K562 (cell line): ENCODE measurements at regions not wholly inside any gene's neighbourhood (a gene's known extent, or its start where the extent isn't known, plus 50 kb on each side); places are given as distances from the start of the nearest gene placed in this dataset.

Experiments
- ATAC-seq: fragments of 200-7000 bp; cut with Tn5 transposase; 3 replicates; pipeline ENCODE4 v1.9.1; 2020; ENCODE audit warnings: moderate library complexity
- BruUV-seq: library from RNA; stranded (reverse); fragments of 400-500 nt; replicated peaks from 2 replicates; lab custom pipeline; 2021; lab: Mats Ljungman, UMichigan
- CTCF ChIA-PET: fragments of 300-600 bp; formaldehyde crosslinking; extraction: SDS; loops from one replicate; lab custom pipeline; 2021; ENCODE audit warnings: low intra/inter-chr PET ratio; lab: Yijun Ruan, JAX
- POLR2A ChIA-PET: fragments of 300-600, 350-650 bp; sonication (Branson Sonifier 250); formaldehyde crosslinking; extraction: SDS; loops from one replicate; lab custom pipeline; 2021; ENCODE audit warnings: antibody characterized with exemption, inconsistent platforms; lab: Yijun Ruan, JAX
- DNase-seq, 4 experiments: peaks; one replicate each; pipeline versions ENCODE4 v3.0.0 to v3.0.0-alpha.2; 2011 to 2018; ENCODE audit warnings: low spot score in 3 of 4, mixed read lengths in 3 of 4; ENCODE audit errors: extremely low read depth in 1 of 4
- FAIRE-seq: peaks from 2 replicates; lab custom pipeline; 2011; peaks lifted over from hg19 to GRCh38; lab: Jason Lieb, UNC
- H2AFZ ChIP-seq: 2 replicates; pipeline ENCODE4 v1.6.0; 2011; ENCODE audit warnings: low read depth, low read length, control low read depth, inconsistent platforms
- H3K27ac ChIP-seq: fragments of 200-600 bp; 3 replicates; pipeline ENCODE4 v1.8.0; 2011; ENCODE audit warnings: low read depth, mild to moderate bottlenecking, control low read depth, inconsistent platforms, low read length, moderate library complexity, mixed read lengths; ENCODE audit errors: extremely low read depth
- H3K27me3 ChIP-seq, 2 experiments: fragments of 300-600 bp in 1 of 2; 2 replicates in 1 of 2; 3 replicates in 1 of 2; pipeline versions ENCODE4 v1.6.0 to v1.8.0; 2011; ENCODE audit warnings: inconsistent platforms in 2 of 2, low read length in 2 of 2, mild to moderate bottlenecking in 1 of 2, mixed read lengths in 1 of 2, moderate library complexity in 1 of 2; ENCODE audit not compliant: control insufficient read depth in 2 of 2, insufficient read depth in 2 of 2
- H3K36me3 ChIP-seq: fragments of 300-600 bp; 3 replicates; pipeline ENCODE4 v1.8.0; 2011; ENCODE audit warnings: mild to moderate bottlenecking, low read length, inconsistent platforms; ENCODE audit not compliant: control insufficient read depth, insufficient read depth
- H3K4me1 ChIP-seq, 2 experiments: fragments of 200-600 bp in 1 of 2; replicated peaks in 1 of 2; 2 replicates in 1 of 2; 3 replicates in 1 of 2; pipeline versions ENCODE4 v1.5.1 to v1.8.0; 2011; ENCODE audit warnings: inconsistent platforms in 2 of 2, low read length in 2 of 2, mild to moderate bottlenecking in 1 of 2, mixed read lengths in 1 of 2, moderate library complexity in 1 of 2; ENCODE audit not compliant: control insufficient read depth in 2 of 2, insufficient read depth in 2 of 2
- H3K4me2 ChIP-seq: 2 replicates; pipeline ENCODE4 v1.6.1; 2011; ENCODE audit warnings: low read length, control low read depth, inconsistent platforms, mixed read lengths; ENCODE audit not compliant: insufficient read depth
- H3K4me3 ChIP-seq: fragments of 200-600 bp; sonication (generic), shearing (Covaris generic); 2 replicates; pipeline ENCODE4 v1.5.1; 2016; ENCODE audit warnings: control low read depth, inconsistent platforms
- H3K79me2 ChIP-seq: fragments of 200-600 bp; 3 replicates; pipeline ENCODE4 v1.8.0; 2011; ENCODE audit warnings: low read length, inconsistent platforms; ENCODE audit not compliant: control insufficient read depth, insufficient read depth
- H3K9ac ChIP-seq, 2 experiments: 2 replicates each; pipeline versions ENCODE4 v1.6.0 to v1.6.1; 2011; ENCODE audit warnings: low read depth in 2 of 2, low read length in 2 of 2, control low read depth in 1 of 2, inconsistent platforms in 1 of 2, mild to moderate bottlenecking in 1 of 2, mixed read lengths in 1 of 2; ENCODE audit not compliant: insufficient read depth in 1 of 2
- H3K9me1 ChIP-seq: one replicate; pipeline ENCODE4 v1.6.0; 2011; ENCODE audit warnings: inconsistent platforms, mild to moderate bottlenecking, low read length, moderate library complexity; ENCODE audit not compliant: control insufficient read depth, insufficient read depth
- H3K9me3 ChIP-seq: replicated peaks from 2 replicates; pipeline ENCODE4 v1.5.1; 2011; ENCODE audit warnings: low read depth, low read length, inconsistent platforms; ENCODE audit not compliant: control insufficient read depth, insufficient read depth
- H4K20me1 ChIP-seq: replicated peaks from 2 replicates; pipeline ENCODE4 v1.6.1; 2011; ENCODE audit warnings: low read length, inconsistent platforms, mixed read lengths; ENCODE audit not compliant: control insufficient read depth, insufficient read depth
- ADNP ChIP-seq: fragments of 200-800 bp; sonication (Bioruptor generic); IDR thresholded peaks from 2 replicates; pipeline ENCODE4 v1.6.1; 2016; ENCODE audit warnings: missing genetic modification characterization, missing compliant biosample characterization
- HNRNPH1 ChIP-seq: fragments of 200-400 bp; formaldehyde crosslinking; optimal IDR thresholded peaks from 2 replicates; pipeline ENCODE3; 2017; ENCODE audit warnings: low read depth, mild to moderate bottlenecking, low read length, moderate library complexity
- MYNN ChIP-seq, 2 experiments: sonication (generic); formaldehyde crosslinking in 1 of 2; IDR thresholded peaks; 2 replicates each; pipeline versions ENCODE4 v1.5.0 to v1.6.1; 2016 to 2020; ENCODE audit warnings: antibody characterized with exemption in 1 of 2, missing genetic modification reagents in 1 of 2
- TBL1XR1 ChIP-seq, 2 experiments: IDR thresholded peaks; 2 replicates each; pipeline ENCODE4 v1.6.1; 2012; ENCODE audit warnings: improper control_type of control experiment in 2 of 2, low read length in 2 of 2, mild to moderate bottlenecking in 1 of 2
- TEAD4 ChIP-seq, 2 experiments: sonication (generic) in 1 of 2; formaldehyde crosslinking in 1 of 2; IDR thresholded peaks; 2 replicates each; pipeline versions ENCODE4 v1.6.1 to v1.8.0; 2012 to 2022; ENCODE audit warnings: borderline replicate concordance in 1 of 2, inconsistent platforms in 1 of 2, low read length in 1 of 2, mild to moderate bottlenecking in 1 of 2, missing genetic modification reagents in 1 of 2
- WGBS: fragments of 100-300 bp; shearing (Covaris generic); methylation state at CpG from one replicate; pipeline ENCODE4 v1.1.6; 2016; ENCODE audit warnings: low coverage, mixed read lengths; ENCODE audit not compliant: insufficient coverage; ENCODE audit errors: missing lambda C conversion rate; 5-methylcytosine and 5-hydroxymethylcytosine counted together
- in situ Hi-C: fragments of 300-500 bp; cut with MboI; formaldehyde crosslinking; loops from 4 replicates; pipeline ENCODE4 v1.15.0; 2018; ENCODE audit warnings: inconsistent platforms, mixed read lengths
- intact Hi-C: fragments of 100-400 bp; cut with micrococcal nuclease; formaldehyde crosslinking; loops from 2 replicates; pipeline ENCODE4 v1.14.2; 2022
- TF ChIP-seq, protein P1 (sequence below): fragments of 450-650 bp; IDR thresholded peaks from one replicate; pipeline ENCODE4 v1.6.1; 2018; ENCODE audit warnings: mild to moderate bottlenecking, moderate library complexity; ENCODE audit not compliant: partially characterized antibody
- TF ChIP-seq, protein P2 (sequence below): fragments of 450-650 bp; formaldehyde crosslinking; IDR thresholded peaks from 2 replicates; pipeline ENCODE4 v1.4.0; 2020; ENCODE audit warnings: mild to moderate bottlenecking, moderate library complexity

- TF ChIP-seq ADNP (tag) (no peak), HNRNPH1 (no peak)
Measured at GRCh38 chr2:169422120-169422519, 57.2 kb upstream of the BBS5 start (continued).

DNA sequence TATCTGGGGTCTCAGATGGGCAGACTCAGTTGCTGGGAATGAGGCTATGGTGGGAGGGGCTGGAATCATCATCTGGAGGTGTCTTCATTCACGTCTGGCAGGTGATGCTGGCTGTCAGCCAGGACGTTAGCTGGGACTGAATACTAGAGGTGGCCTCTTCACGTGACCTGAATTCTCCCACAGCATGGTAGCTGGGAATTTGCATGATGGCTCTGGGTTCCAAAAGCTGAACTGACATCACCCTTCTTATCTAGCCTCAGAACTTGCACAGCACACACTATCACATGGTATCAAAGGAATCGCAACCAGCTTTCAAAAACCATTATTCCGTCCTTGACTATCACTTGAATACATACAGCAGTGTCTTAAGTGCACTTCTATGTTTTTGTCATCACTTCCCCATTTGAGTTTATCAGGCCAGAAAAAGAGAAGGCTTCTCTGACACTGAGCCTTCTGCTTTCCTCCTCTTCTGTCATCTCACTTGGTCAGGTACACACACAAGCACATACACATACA, 53.0 kb upstream of the LRP2 start:
- in situ Hi-C loops (loop anchor here (25.0 kb wide), 1 partner anchor 453 kb away; no protein-coding TSS in a partner anchor), intact Hi-C loops (no loop called here)
- Histone ChIP-seq H3K79me2 (no peaks in the 10 kb centered on the region), H3K4me3 (no peak overlapping the region), H3K27me3 (no peaks in the 10 kb centered on the region; a peak in 1 of 5 replicates), H3K9me3 (no peaks in the 10 kb centered on the region), H4K20me1 (no peaks in the 10 kb centered on the region), H3K27ac (no peak overlapping the region), H2AFZ (peak overlapping the region; percentile 15; the same call in 1 of the 2 replicates), H3K4me2 (peak overlapping the region; percentile 46; the same call in 1 of the 2 replicates), H3K36me3 (no peaks in the 10 kb centered on the region), H3K9ac (peak overlapping the region; percentile 3 to 15; a peak in 1 of 4 replicates), H3K9me1 (no peaks in the 10 kb centered on the region), H3K4me1 (peaks cover 7 to 19% of the 10 kb centered on the region in 2 experiments; a peak in 4 of 5 replicates)
- peak; percentile 40 to 87 (median 54) for DNase-seq
- ChIA-PET POLR2A (interaction anchor here (0.6 to 1.6 kb wide), 7 partner anchors 10 to 940 kb away, joined by 3 to 5 read pairs (median 3); no protein-coding TSS in a partner anchor), CTCF (no interaction called here)
- FAIRE-seq, result peak; percentile 72
- under 1% methylated on average over 5 of the region's 5 CpGs for WGBS
- BruUV-seq, result no TSS peak
- peak; percentile 93 for ATAC-seq
- TF ChIP-seq, protein P1, sequence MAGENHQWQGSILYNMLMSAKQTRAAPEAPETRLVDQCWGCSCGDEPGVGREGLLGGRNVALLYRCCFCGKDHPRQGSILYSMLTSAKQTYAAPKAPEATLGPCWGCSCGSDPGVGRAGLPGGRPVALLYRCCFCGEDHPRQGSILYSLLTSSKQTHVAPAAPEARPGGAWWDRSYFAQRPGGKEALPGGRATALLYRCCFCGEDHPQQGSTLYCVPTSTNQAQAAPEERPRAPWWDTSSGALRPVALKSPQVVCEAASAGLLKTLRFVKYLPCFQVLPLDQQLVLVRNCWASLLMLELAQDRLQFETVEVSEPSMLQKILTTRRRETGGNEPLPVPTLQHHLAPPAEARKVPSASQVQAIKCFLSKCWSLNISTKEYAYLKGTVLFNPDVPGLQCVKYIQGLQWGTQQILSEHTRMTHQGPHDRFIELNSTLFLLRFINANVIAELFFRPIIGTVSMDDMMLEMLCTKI, result no peak
- TF ChIP-seq TBL1XR1 (IDR thresholded peaks at IDR 0.05; ENCODE audit: low read length in 2 of 2), result peak in 1 of 2 experiments; percentile 65; a peak in 2 of 4 replicates
- peak; percentile 98 for TF ChIP-seq TEAD4 (IDR thresholded peaks at IDR 0.05; ENCODE audit: low read length)
- TF ChIP-seq TEAD4 (CRISPR knock-in tag; IDR thresholded peaks at IDR 0.05; ENCODE audit: borderline replicate concordance), result no peak
- TF ChIP-seq, protein P2, sequence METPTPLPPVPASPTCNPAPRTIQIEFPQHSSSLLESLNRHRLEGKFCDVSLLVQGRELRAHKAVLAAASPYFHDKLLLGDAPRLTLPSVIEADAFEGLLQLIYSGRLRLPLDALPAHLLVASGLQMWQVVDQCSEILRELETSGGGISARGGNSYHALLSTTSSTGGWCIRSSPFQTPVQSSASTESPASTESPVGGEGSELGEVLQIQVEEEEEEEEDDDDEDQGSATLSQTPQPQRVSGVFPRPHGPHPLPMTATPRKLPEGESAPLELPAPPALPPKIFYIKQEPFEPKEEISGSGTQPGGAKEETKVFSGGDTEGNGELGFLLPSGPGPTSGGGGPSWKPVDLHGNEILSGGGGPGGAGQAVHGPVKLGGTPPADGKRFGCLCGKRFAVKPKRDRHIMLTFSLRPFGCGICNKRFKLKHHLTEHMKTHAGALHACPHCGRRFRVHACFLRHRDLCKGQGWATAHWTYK (CRISPR knock-in tag), result no peak
- peak; percentile 52; the same call in 1 of the 2 replicates for TF ChIP-seq MYNN (IDR thresholded peaks at IDR 0.05)
- TF ChIP-seq MYNN (CRISPR knock-in tag; IDR thresholded peaks at IDR 0.05), result no peak
